Astrocyte (in vitro differentiated cells and primary cell): ENCODE measurements at regions not wholly inside any gene's neighbourhood (a gene's known extent, or its start where the extent isn't known, plus 50 kb on each side); places are given as distances from the start of the nearest gene placed in this dataset.

Source experiments
- EZH2 ChIP-seq: IDR thresholded peaks from 2 replicates; pipeline ENCODE4 v1.6.1; 2012; ENCODE audit warnings: mild to moderate bottlenecking, low read length, inconsistent platforms; ENCODE audit not compliant: insufficient read depth
- TF ChIP-seq, protein P1 (sequence below): IDR thresholded peaks from 2 replicates; pipeline ENCODE4 v1.5.1; 2011; ENCODE audit warnings: low read depth, mild to moderate bottlenecking, inconsistent platforms, low read length, moderate library complexity; ENCODE audit not compliant: insufficient read depth

GRCh38 chr1:5740450-5740849, 251.8 kb downstream of the NPHP4 start:
- TF ChIP-seq, protein P1, sequence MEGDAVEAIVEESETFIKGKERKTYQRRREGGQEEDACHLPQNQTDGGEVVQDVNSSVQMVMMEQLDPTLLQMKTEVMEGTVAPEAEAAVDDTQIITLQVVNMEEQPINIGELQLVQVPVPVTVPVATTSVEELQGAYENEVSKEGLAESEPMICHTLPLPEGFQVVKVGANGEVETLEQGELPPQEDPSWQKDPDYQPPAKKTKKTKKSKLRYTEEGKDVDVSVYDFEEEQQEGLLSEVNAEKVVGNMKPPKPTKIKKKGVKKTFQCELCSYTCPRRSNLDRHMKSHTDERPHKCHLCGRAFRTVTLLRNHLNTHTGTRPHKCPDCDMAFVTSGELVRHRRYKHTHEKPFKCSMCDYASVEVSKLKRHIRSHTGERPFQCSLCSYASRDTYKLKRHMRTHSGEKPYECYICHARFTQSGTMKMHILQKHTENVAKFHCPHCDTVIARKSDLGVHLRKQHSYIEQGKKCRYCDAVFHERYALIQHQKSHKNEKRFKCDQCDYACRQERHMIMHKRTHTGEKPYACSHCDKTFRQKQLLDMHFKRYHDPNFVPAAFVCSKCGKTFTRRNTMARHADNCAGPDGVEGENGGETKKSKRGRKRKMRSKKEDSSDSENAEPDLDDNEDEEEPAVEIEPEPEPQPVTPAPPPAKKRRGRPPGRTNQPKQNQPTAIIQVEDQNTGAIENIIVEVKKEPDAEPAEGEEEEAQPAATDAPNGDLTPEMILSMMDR: no peak
- no peak for TF ChIP-seq EZH2
